GM18498 (cell line): ENCODE measurements at regions not wholly inside any gene's neighbourhood (a gene's known extent, or its start where the extent isn't known, plus 50 kb on each side); places are given as distances from the start of the nearest gene placed in this dataset.

Experiments used
- ATAC-seq: cut with Tn5 transposase; IDR thresholded peaks from one replicate; pipeline ENCODE4 v1.9.1; 2021; ENCODE audit warnings: mild to moderate bottlenecking, moderate library complexity; ENCODE audit not compliant: unreplicated experiment

DNA sequence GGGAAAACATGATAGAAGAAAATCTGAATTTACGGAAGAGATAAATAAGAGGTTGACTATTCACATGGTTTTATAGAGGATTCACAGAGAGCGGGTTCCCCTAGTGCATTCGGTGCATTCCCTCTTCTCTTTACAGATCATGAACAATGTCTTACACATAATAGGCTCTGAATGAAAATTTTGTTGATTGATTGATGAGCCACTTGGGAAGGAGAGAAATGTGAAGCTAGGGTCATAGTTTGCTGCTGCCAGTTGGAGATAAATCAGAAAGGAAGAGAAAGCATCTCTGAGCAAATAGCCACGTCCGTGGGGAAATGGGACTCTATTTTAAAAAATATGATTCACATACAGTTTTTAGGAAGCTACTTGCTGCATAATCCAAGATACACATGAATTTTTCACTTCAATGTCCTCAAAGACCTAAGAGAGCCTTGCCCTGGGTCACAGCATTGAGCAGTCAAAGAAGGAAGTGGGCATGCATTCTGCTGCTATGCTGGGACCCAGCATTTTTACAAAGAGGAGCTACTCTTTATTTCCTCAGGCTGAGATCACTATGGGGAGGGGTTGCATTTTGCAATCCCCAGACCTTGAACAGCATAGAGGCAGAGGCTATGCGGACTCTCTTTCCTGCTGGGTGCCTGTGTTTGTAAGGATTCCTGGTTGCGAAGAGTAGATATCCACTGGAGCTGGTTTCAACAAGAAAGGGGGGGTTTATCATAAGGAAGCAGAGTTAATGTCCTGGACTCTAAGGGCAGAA, 395.3 kb downstream of the TSN start:
- no peak for ATAC-seq

- ATAC-seq, result no peak
Observed at GRCh38 chr2:122152571-122152970, 397.1 kb downstream of the TSN start.

DNA sequence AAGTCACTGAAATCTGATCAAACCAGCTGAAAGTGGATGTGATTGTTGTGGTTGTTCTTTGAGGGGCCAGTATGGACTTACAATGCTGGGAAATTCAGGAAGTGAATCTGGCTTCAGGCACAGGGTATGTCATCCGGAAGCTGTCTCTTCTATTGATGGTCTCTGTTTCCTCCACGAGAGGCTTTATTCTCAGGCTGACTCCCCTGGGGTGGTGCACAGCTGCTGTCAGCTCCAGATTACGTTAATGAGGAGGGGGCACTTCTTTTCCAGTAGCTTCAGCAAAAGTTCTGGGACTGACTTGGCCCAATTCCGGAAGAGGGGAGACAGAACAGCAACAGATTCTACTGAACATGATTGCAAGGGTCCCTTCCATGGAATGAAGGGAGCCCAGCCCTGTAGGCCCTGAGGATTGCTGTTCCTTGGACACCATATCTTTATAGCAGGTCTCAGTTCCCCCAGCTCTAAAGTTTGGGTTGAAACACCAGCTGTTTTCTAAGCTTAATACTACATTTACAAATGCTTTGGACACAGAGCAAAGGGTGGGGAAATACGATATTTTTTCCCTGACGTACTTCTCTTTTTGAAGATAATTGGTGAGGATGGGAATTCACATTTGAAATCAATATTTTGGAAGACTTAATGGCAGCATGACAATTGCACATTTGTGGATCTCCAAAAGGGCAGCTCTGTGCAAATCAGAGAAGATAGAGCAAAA, 400.9 kb downstream of the TSN start:
- ATAC-seq, result no peak

GRCh38 chr2:122157158-122157557, 401.7 kb downstream of the TSN start:
- no peak for ATAC-seq

- no peak for ATAC-seq
Observed at GRCh38 chr2:122163617-122164016, 408.2 kb downstream of the TSN start.

GRCh38 chr2:122164964-122165363, 409.5 kb downstream of the TSN start:
- ATAC-seq, result no peak

GRCh38 chr2:122166820-122167219, 411.4 kb downstream of the TSN start:
- ATAC-seq, result no peak

GRCh38 chr2:122167515-122167914, 412.1 kb downstream of the TSN start:
- ATAC-seq, result no peak

GRCh38 chr2:122168799-122169198, 413.3 kb downstream of the TSN start:
- no peak for ATAC-seq

- no peak for ATAC-seq
Observed at GRCh38 chr2:122172812-122173211, 417.4 kb downstream of the TSN start.

DNA sequence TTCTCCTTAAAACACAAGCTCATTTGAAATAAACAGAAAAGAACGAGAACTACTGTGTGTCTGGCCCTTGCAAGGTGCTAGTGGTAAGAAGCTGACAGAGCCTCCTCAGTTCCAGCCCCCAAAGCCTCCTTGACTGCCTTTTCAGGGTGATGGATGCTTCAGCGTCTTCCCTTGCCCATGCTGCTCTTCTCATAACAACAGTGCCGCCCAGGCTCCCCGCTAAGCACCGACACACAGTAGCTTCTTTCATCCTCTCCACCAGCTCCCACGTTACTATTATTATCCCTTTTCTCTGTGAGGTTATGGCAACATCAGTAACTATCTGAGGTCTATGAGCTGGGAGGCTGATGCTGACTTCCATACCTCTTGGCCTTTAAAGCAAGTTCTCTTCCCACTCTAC, 418.6 kb downstream of the TSN start:
- ATAC-seq, result no peak

- no peak for ATAC-seq
Observed at GRCh38 chr2:122179492-122180165, 424.2 kb downstream of the TSN start.

DNA sequence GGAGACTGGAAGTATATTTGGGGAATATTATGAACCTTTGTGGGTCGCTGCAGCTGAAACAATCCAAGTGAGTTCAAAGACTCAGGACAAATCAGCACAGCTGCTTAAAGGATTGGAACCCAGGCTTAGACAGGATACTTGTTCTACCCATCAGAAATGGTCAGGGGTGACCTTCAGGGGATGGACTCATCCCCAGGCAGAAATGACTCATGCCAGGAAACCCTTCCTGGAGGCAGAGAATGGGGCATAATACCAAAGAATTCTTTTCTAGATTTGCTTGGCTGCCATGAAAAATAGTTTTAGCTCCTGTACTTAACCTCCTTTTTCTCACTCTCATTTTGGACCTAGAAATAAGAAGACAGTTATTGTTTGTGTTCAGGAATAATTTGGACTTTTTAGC, 425.5 kb downstream of the TSN start:
- ATAC-seq, result no peak

DNA sequence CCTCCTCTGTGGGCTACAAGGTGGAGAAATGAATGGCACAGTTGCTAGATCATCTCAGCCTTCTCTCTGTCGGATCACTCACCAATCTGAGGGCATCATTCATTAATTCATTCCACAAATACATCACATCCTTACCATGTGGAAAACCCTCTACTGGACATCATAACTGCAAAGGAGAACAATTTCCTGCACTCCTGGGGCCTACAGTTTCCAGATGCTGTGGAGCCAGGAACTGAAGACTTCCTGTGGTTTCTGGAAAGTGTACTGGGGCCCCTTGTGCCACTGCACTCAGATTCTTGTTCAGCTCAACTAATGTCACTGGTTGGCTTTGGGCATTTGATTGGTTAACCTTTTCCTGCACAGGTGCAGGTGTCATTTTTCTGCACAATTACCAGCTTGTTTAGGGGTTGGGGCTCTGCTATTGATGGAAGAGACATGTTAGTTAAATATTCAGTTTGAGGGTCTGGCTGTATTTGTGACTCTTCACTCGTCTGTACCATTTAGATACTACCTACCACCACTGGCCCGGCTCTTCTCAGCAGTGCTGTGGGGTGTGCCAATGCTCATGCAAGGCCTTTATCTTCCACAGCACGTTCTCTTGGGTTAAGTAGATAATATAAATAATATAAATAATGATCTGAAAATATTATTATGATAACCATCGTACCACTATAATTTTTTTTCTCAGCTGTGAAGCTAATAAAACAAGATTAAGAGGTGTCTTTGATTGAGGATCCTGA, 427.3 kb downstream of the TSN start:
- no peak for ATAC-seq

DNA sequence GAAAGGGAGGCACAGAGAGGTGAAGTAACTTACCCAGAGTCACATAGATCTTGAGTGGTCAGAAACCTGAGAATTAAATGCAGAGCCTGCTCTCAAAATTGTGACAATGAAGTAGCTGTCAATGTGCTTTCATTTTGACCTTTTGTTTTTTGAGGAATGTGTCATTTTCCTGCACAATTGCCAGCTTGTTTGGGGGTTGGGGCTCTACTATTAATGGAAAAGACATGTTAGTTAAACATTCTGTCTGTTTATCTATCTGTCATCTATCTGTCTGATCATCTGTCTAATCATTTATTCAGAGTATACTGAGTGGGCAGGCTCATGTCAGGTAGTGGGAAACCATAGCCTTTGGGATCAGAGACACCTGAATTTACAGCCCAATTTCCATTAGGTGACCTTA, 428.4 kb downstream of the TSN start:
- ATAC-seq, result no peak

- ATAC-seq, result no peak
Observed at GRCh38 chr2:122186761-122187222, 431.3 kb downstream of the TSN start.

DNA sequence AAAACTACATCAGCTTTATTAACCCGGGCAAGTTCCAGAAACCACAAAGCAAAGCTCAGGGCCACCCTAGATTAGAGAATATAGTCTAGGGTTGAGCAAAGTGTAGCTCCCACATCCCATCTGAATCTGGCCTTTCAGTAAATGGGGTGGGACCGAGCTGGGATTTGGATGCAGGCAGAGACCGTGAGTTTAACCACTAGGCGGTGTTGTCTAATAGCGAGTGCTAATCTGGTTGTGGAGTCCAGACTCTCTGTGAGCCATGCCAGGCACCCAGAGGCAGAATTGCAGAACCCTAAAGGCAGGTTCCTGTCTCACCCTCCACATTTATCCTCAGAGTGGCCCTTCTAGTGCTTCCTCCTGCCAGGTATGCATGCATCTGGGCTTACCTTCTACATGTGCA, 435.9 kb downstream of the TSN start:
- peak; percentile 70 for ATAC-seq

DNA sequence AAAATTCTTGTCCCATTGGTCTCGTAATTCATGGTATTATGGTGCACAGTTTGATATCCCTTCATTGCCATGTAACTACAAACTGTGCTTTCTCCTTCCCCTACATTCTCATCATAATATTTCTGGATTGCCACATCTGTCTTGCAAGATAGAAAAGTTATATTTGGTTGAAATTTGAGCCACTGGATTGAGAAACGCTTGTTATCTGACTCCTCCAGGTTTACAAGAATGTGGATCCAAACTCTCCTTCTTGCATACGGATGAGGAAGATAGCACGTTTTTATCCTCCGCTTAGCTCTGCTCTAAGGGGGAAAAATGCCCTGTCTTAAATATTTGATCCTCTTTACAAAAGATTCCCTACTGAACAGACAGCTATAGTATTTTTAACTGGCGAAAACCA, 438.2 kb downstream of the TSN start:
- ATAC-seq, result no peak

GRCh38 chr2:122194546-122194945, 439.1 kb downstream of the TSN start:
- ATAC-seq, result no peak

- ATAC-seq, result no peak
Observed at GRCh38 chr2:122203523-122203922, 448.1 kb downstream of the TSN start.

DNA sequence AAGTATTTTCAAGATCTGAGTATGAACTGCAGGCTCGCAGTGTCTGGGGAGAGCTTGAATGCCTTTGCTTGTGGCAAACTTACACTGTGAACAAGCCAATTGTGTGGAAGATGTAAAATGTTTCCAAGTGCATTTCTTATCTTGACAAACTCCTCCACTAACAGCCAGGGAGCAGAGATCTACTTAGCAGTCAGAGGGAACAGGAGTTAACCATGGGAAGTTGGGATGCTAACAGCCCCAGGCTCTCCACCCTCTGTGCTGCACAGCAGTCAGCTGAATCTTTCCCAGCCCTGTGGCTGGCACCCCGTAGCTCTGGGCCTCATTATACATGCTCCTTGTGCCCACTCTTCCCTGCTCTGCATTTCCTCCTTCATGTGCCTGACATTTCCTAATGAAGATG, 450.2 kb downstream of the TSN start:
- ATAC-seq, result no peak
